ENCODE measurements at regions not wholly inside any gene's neighbourhood (a gene's known extent, or its start where the extent isn't known, plus 50 kb on each side); places are given as distances from the start of the nearest gene placed in this dataset.

- DNase-seq = no peak
Measured at GRCh38 chr6:100134297-100134696, 140.3 kb upstream of the MCHR2 start.

- no peak for DNase-seq
Measured at GRCh38 chr6:100132005-100132404, 138.0 kb upstream of the MCHR2 start.

- no peak for DNase-seq
Measured at GRCh38 chr6:100130630-100131029, 136.6 kb upstream of the MCHR2 start.

- no peak for DNase-seq
Measured at GRCh38 chr6:100126790-100127484, 132.9 kb upstream of the MCHR2 start.

GRCh38 chr6:100121854-100122609, 128.0 kb upstream of the MCHR2 start:
- DNase-seq = no peak

- DNase-seq = no peak
Measured at GRCh38 chr6:100119261-100119660, 125.2 kb upstream of the MCHR2 start.

GRCh38 chr6:100118301-100118700, 124.3 kb upstream of the MCHR2 start:
- DNase-seq = no peak

GRCh38 chr6:100117680-100118079, 123.7 kb upstream of the MCHR2 start:
- DNase-seq = no peak

- peak in 2 of 14 donors; percentile 2 to 13 for DNase-seq
Measured at GRCh38 chr6:100116411-100117194, 122.6 kb upstream of the MCHR2 start.

GRCh38 chr6:100115407-100116101, 121.5 kb upstream of the MCHR2 start:
- no peak for DNase-seq

GRCh38 chr6:100112855-100113508, 119.0 kb upstream of the MCHR2 start:
- DNase-seq = no peak

GRCh38 chr6:100105919-100106529, 112.0 kb upstream of the MCHR2 start:
- DNase-seq = no peak

- no peak for DNase-seq
Measured at GRCh38 chr6:100105138-100105537, 111.1 kb upstream of the MCHR2 start.

GRCh38 chr6:100103931-100104330, 109.9 kb upstream of the MCHR2 start:
- no peak for DNase-seq

- no peak for DNase-seq
Measured at GRCh38 chr6:100103194-100103593, 109.2 kb upstream of the MCHR2 start.

GRCh38 chr6:100101644-100102043, 107.6 kb upstream of the MCHR2 start:
- no peak for DNase-seq

GRCh38 chr6:100100776-100101175, 106.8 kb upstream of the MCHR2 start:
- DNase-seq = no peak

GRCh38 chr6:100099189-100100074, 105.4 kb upstream of the MCHR2 start:
- DNase-seq = no peak

GRCh38 chr6:100096936-100097335, 102.9 kb upstream of the MCHR2 start:
- no peak for DNase-seq

GRCh38 chr6:100096341-100096740, 102.3 kb upstream of the MCHR2 start:
- no peak for DNase-seq

- no peak for DNase-seq
Measured at GRCh38 chr6:100093405-100093804, 99.4 kb upstream of the MCHR2 start.

All from C1 segment of cervical spinal cord (tissue), 14 donors.